ENCODE measurements at regions not wholly inside any gene's neighbourhood (a gene's known extent, or its start where the extent isn't known, plus 50 kb on each side); places are given as distances from the start of the nearest gene placed in this dataset.
A peak's percentile ranks its signal among the peaks of the same experiment; 100 is the strongest.

- no peak overlapping the region for H3K27ac Mint-ChIP-seq
- peaks cover 10% of the 10 kb centered on the region for H3K9me3 Mint-ChIP-seq
- peaks cover 14% of the 10 kb centered on the region for H3K4me1 Mint-ChIP-seq
- H3K4me3 Mint-ChIP-seq, result no peak overlapping the region
- DNase-seq, result no peak
- POLR2A ChIA-PET, result no interaction called here
- peaks cover 4% of the 10 kb centered on the region for H3K27me3 Mint-ChIP-seq
- ATAC-seq (ENCODE audit: low read depth), result no peak
- H3K36me3 Mint-ChIP-seq, result peaks cover 15% of the 10 kb centered on the region
Observed at GRCh38 chr21:33988237-33989017, 72.8 kb upstream of the ATP5PO start.

GRCh38 chr21:33987461-33987860 is 71.9 kb upstream of the ATP5PO start:
- H3K9me3 Mint-ChIP-seq, result peaks cover 10% of the 10 kb centered on the region
- H3K4me1 Mint-ChIP-seq, result peaks cover 13% of the 10 kb centered on the region
- no peak overlapping the region for H3K4me3 Mint-ChIP-seq
- peaks cover 16% of the 10 kb centered on the region for H3K36me3 Mint-ChIP-seq
- peaks cover 4% of the 10 kb centered on the region for H3K27me3 Mint-ChIP-seq
- no peak overlapping the region for H3K27ac Mint-ChIP-seq
- POLR2A ChIA-PET, result interaction anchor here (1.3 kb wide), 1 partner anchor 39 kb away, joined by 4 read pairs; no protein-coding TSS in a partner anchor
- ATAC-seq (ENCODE audit: low read depth) (no peak), DNase-seq (no peak)

- ATAC-seq (ENCODE audit: low read depth) (no peak), DNase-seq (no peak)
- Mint-ChIP-seq H3K4me1 (peaks cover 22% of the 10 kb centered on the region), H3K9me3 (peaks cover 5% of the 10 kb centered on the region), H3K27ac (peak overlapping the region; percentile 83), H3K27me3 (peaks cover 4% of the 10 kb centered on the region), H3K36me3 (peaks cover 13% of the 10 kb centered on the region), H3K4me3 (no peak overlapping the region)
- POLR2A ChIA-PET, result interaction anchor here (1.0 to 1.2 kb wide), 2 partner anchors 11 to 54 kb away, joined by 3 to 4 read pairs; no protein-coding TSS in a partner anchor
Observed at GRCh38 chr21:33985117-33986050, 69.8 kb upstream of the ATP5PO start.

- POLR2A ChIA-PET, result interaction anchor here (1.0 to 1.2 kb wide), 2 partner anchors 52 to 89 kb away, joined by 3 read pairs; partner anchors contain the start of genes MRPS6 and SLC5A3
- Mint-ChIP-seq H3K4me3 (no peak overlapping the region), H3K9me3 (peaks cover 5% of the 10 kb centered on the region), H3K27ac (no peak overlapping the region), H3K36me3 (peaks cover 14% of the 10 kb centered on the region), H3K4me1 (peaks cover 27% of the 10 kb centered on the region), H3K27me3 (peaks cover 4% of the 10 kb centered on the region)
- no peak for DNase-seq
- ATAC-seq (ENCODE audit: low read depth), result no peak
Observed at GRCh38 chr21:33984021-33984481, 68.4 kb upstream of the ATP5PO start.

- peak overlapping the region; percentile 15 for H3K27ac Mint-ChIP-seq
- peaks cover 5% of the 10 kb centered on the region for H3K9me3 Mint-ChIP-seq
- DNase-seq, result no peak
- H3K4me3 Mint-ChIP-seq, result no peak overlapping the region
- H3K27me3 Mint-ChIP-seq, result peaks cover 4% of the 10 kb centered on the region
- peaks cover 43% of the 10 kb centered on the region for H3K4me1 Mint-ChIP-seq
- POLR2A ChIA-PET, result no interaction called here
- H3K36me3 Mint-ChIP-seq, result peaks cover 26% of the 10 kb centered on the region
- ATAC-seq (ENCODE audit: low read depth), result no peak
Observed at GRCh38 chr21:33981391-33982101, 65.9 kb upstream of the ATP5PO start.

- no peak overlapping the region for H3K27ac Mint-ChIP-seq
- peak overlapping the region; percentile 28 for H3K4me3 Mint-ChIP-seq
- ATAC-seq (ENCODE audit: low read depth) (no peak), DNase-seq (no peak)
- H3K9me3 Mint-ChIP-seq, result peaks cover 4% of the 10 kb centered on the region
- no peaks in the 10 kb centered on the region for H3K27me3 Mint-ChIP-seq
- H3K36me3 Mint-ChIP-seq, result peaks cover 24% of the 10 kb centered on the region
- POLR2A ChIA-PET, result interaction anchor here (0.9 to 8.9 kb wide), 3 partner anchors 32 to 218 kb away, joined by 4 to 104 read pairs (median 4); no protein-coding TSS in a partner anchor
- peaks cover 52% of the 10 kb centered on the region for H3K4me1 Mint-ChIP-seq
Observed at GRCh38 chr21:33980276-33980916, 64.8 kb upstream of the ATP5PO start.

GRCh38 chr21:33978585-33978984 is 63.0 kb upstream of the ATP5PO start:
- Mint-ChIP-seq H3K9me3 (no peaks in the 10 kb centered on the region), H3K4me3 (no peak overlapping the region), H3K27me3 (no peaks in the 10 kb centered on the region), H3K36me3 (peaks cover 28% of the 10 kb centered on the region), H3K4me1 (peaks cover 59% of the 10 kb centered on the region), H3K27ac (peak overlapping the region; percentile 63)
- no peak for DNase-seq
- no peak for ATAC-seq (ENCODE audit: low read depth)
- POLR2A ChIA-PET, result interaction anchor here (8.9 kb wide), 1 partner anchor 30 kb away, joined by 104 read pairs; no protein-coding TSS in a partner anchor

GRCh38 chr21:33977721-33978369 is 62.2 kb upstream of the ATP5PO start:
- H3K27me3 Mint-ChIP-seq, result no peaks in the 10 kb centered on the region
- peaks cover 26% of the 10 kb centered on the region for H3K36me3 Mint-ChIP-seq
- H3K4me1 Mint-ChIP-seq, result peaks cover 59% of the 10 kb centered on the region
- no peaks in the 10 kb centered on the region for H3K9me3 Mint-ChIP-seq
- DNase-seq (no peak), ATAC-seq (ENCODE audit: low read depth) (no peak)
- H3K4me3 Mint-ChIP-seq, result no peak overlapping the region
- H3K27ac Mint-ChIP-seq, result peak overlapping the region; percentile 90
- POLR2A ChIA-PET, result interaction anchor here (1.2 to 8.9 kb wide), 4 partner anchors 29 to 98 kb away, joined by 3 to 104 read pairs (median 10); partner anchors contain the start of genes MRPS6 and SLC5A3

GRCh38 chr21:33977017-33977720 is 61.6 kb upstream of the ATP5PO start:
- no peaks in the 10 kb centered on the region for H3K27me3 Mint-ChIP-seq
- peaks cover 31% of the 10 kb centered on the region for H3K36me3 Mint-ChIP-seq
- H3K27ac Mint-ChIP-seq, result peak overlapping the region; percentile 90
- H3K4me1 Mint-ChIP-seq, result peaks cover 59% of the 10 kb centered on the region
- no peaks in the 10 kb centered on the region for H3K9me3 Mint-ChIP-seq
- H3K4me3 Mint-ChIP-seq, result peak overlapping the region; percentile 75
- DNase-seq (no peak), ATAC-seq (ENCODE audit: low read depth) (no peak)
- POLR2A ChIA-PET, result interaction anchor here (1.2 to 8.9 kb wide), 5 partner anchors 28 to 99 kb away, joined by 3 to 104 read pairs (median 6); partner anchors contain the start of genes MRPS6 and SLC5A3

- Mint-ChIP-seq H3K27me3 (no peaks in the 10 kb centered on the region), H3K9me3 (no peaks in the 10 kb centered on the region), H3K27ac (peak overlapping the region; percentile 90), H3K4me3 (peak overlapping the region; percentile 75), H3K36me3 (peaks cover 37% of the 10 kb centered on the region), H3K4me1 (peaks cover 58% of the 10 kb centered on the region)
- ATAC-seq (ENCODE audit: low read depth) (peak; percentile 48), DNase-seq (peak; percentile 47)
- POLR2A ChIA-PET, result interaction anchor here (0.5 to 8.9 kb wide), 8 partner anchors 24 to 100 kb away, joined by 3 to 104 read pairs (median 4); partner anchors contain the start of genes MRPS6 and SLC5A3
Observed at GRCh38 chr21:33976082-33977016, 60.7 kb upstream of the ATP5PO start.
